ENCODE measurements at regions not wholly inside any gene's neighbourhood (a gene's known extent, or its start where the extent isn't known, plus 50 kb on each side); places are given as distances from the start of the nearest gene placed in this dataset.

- no peak overlapping the region for H3K4me3 ChIP-seq (replicated peaks; ENCODE audit: insufficient read depth, low read length)
- DNase-seq (ENCODE audit: low read depth in 1 of 2, low spot score in 1 of 2), result no peak
- no peak for TF ChIP-seq REST (IDR thresholded peaks at IDR 0.05; ENCODE audit: insufficient replicate concordance, low read depth)
- no peak for TF ChIP-seq POLR2AphosphoS5 (IDR thresholded peaks at IDR 0.05; ENCODE audit: low read depth)
- no peak for TF ChIP-seq GABPA (IDR thresholded peaks at IDR 0.05; ENCODE audit: low read depth)
- no peak for TF ChIP-seq CTCF (IDR thresholded peaks at IDR 0.05; ENCODE audit: insufficient read depth, low read length)
- no peak for TF ChIP-seq SPI1 (IDR thresholded peaks at IDR 0.05; ENCODE audit: borderline replicate concordance, low read depth)
- H3K27ac ChIP-seq (replicated peaks), result no peak overlapping the region
- H3K27me3 ChIP-seq (ENCODE audit: insufficient read depth, poor library complexity, severe bottlenecking), result no peaks in the 10 kb centered on the region
Observed at GRCh38 chr22:48694296-48694883, 1133.3 kb downstream of the BRD1 start.

- no peak for DNase-seq (ENCODE audit: low read depth in 1 of 2, low spot score in 1 of 2)
- H3K27ac ChIP-seq (replicated peaks), result no peak overlapping the region
Observed at GRCh38 chr22:48693377-48694135, 1134.1 kb downstream of the BRD1 start.

GRCh38 chr22:48692734-48693376, 1134.8 kb downstream of the BRD1 start:
- H3K27ac ChIP-seq (replicated peaks), result no peak overlapping the region
- no peak overlapping the region for H3K4me3 ChIP-seq (replicated peaks; ENCODE audit: insufficient read depth, low read length)
- H3K27me3 ChIP-seq (ENCODE audit: insufficient read depth, poor library complexity, severe bottlenecking), result no peaks in the 10 kb centered on the region
- TF ChIP-seq REST (IDR thresholded peaks at IDR 0.05; ENCODE audit: insufficient replicate concordance, low read depth) (no peak), GABPA (IDR thresholded peaks at IDR 0.05; ENCODE audit: low read depth) (no peak), SPI1 (IDR thresholded peaks at IDR 0.05; ENCODE audit: borderline replicate concordance, low read depth) (no peak), CTCF (IDR thresholded peaks at IDR 0.05; ENCODE audit: insufficient read depth, low read length) (no peak), POLR2AphosphoS5 (IDR thresholded peaks at IDR 0.05; ENCODE audit: low read depth) (no peak)
- no peak for DNase-seq (ENCODE audit: low read depth in 1 of 2, low spot score in 1 of 2)

More at GRCh38 chr22:48693377-48694135, 1134.1 kb downstream of the BRD1 start:
- H3K27me3 ChIP-seq (ENCODE audit: insufficient read depth, poor library complexity, severe bottlenecking), result no peaks in the 10 kb centered on the region
- H3K4me3 ChIP-seq (replicated peaks; ENCODE audit: insufficient read depth, low read length), result no peak overlapping the region
- no peak for TF ChIP-seq CTCF (IDR thresholded peaks at IDR 0.05; ENCODE audit: insufficient read depth, low read length)

All from HL-60 (cell line).